ENCODE measurements at regions not wholly inside any gene's neighbourhood (a gene's known extent, or its start where the extent isn't known, plus 50 kb on each side); places are given as distances from the start of the nearest gene placed in this dataset.

DNA sequence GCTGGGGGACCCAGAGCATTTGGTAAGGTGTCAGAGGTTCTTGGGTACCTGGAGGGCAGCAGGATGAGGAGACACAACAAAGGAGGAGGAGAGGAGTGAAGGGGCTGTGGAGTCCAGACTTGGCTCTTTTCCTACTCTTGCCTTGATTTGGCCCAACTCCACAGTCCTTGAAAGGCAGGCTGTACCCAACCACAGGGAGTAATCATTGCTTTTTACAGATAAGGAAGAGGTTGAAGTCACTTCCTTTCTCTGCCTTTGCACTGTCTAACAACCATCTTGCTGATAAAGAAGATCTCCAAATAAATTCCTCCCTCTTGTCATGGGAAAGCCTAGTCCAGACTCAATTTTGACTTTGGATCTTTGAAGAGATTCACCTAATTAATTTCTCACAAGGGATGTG lies 226.8 kb upstream of the HMGA2 start (continued):
- no peak for TF ChIP-seq SMARCA5 (IDR thresholded peaks at IDR 0.05)
- TF ChIP-seq, protein P1, sequence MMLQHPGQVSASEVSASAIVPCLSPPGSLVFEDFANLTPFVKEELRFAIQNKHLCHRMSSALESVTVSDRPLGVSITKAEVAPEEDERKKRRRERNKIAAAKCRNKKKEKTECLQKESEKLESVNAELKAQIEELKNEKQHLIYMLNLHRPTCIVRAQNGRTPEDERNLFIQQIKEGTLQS (IDR thresholded peaks at IDR 0.05) = peak; percentile 9; the same call in 1 of the 2 replicates
- TF ChIP-seq, protein P1 (CRISPR knock-in tag; conservative IDR thresholded peaks at IDR 0.05) = no peak
- TF ChIP-seq, protein P2, sequence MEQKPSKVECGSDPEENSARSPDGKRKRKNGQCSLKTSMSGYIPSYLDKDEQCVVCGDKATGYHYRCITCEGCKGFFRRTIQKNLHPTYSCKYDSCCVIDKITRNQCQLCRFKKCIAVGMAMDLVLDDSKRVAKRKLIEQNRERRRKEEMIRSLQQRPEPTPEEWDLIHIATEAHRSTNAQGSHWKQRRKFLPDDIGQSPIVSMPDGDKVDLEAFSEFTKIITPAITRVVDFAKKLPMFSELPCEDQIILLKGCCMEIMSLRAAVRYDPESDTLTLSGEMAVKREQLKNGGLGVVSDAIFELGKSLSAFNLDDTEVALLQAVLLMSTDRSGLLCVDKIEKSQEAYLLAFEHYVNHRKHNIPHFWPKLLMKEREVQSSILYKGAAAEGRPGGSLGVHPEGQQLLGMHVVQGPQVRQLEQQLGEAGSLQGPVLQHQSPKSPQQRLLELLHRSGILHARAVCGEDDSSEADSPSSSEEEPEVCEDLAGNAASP (IDR thresholded peaks at IDR 0.05) = no peak
- peak; percentile 32; the same call in 1 of the 2 replicates for TF ChIP-seq CBFA2T2 (conservative IDR thresholded peaks at IDR 0.05)
- TF ChIP-seq, protein P3, sequence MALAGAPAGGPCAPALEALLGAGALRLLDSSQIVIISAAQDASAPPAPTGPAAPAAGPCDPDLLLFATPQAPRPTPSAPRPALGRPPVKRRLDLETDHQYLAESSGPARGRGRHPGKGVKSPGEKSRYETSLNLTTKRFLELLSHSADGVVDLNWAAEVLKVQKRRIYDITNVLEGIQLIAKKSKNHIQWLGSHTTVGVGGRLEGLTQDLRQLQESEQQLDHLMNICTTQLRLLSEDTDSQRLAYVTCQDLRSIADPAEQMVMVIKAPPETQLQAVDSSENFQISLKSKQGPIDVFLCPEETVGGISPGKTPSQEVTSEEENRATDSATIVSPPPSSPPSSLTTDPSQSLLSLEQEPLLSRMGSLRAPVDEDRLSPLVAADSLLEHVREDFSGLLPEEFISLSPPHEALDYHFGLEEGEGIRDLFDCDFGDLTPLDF (CRISPR knock-in tag; IDR thresholded peaks at IDR 0.05) = no peak
- TF ChIP-seq ZBTB1 (CRISPR knock-in tag; IDR thresholded peaks at IDR 0.05; ENCODE audit: borderline replicate concordance, low read depth) = no peak
- TF ChIP-seq TGIF2 (CRISPR knock-in tag; IDR thresholded peaks at IDR 0.05) = no peak
- TF ChIP-seq RNF2 (IDR thresholded peaks at IDR 0.05) = no peak
- TF ChIP-seq, protein P4, sequence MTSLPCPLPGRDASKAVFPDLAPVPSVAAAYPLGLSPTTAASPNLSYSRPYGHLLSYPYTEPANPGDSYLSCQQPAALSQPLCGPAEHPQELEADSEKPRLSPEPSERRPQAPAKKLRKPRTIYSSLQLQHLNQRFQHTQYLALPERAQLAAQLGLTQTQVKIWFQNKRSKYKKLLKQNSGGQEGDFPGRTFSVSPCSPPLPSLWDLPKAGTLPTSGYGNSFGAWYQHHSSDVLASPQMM (CRISPR knock-in tag; IDR thresholded peaks at IDR 0.05) = no peak
- no peak for TF ChIP-seq ZNF778 (CRISPR knock-in tag; IDR thresholded peaks at IDR 0.05)
- no peak for TF ChIP-seq LEF1 (IDR thresholded peaks at IDR 0.05)
- TF ChIP-seq ZNF766 (CRISPR knock-in tag; conservative IDR thresholded peaks at IDR 0.05) = peak; percentile 48; the same call in 1 of the 2 replicates
- TF ChIP-seq FOSL1 (tag; conservative IDR thresholded peaks at IDR 0.05) = peak; percentile 51; the same call in 1 of the 2 replicates
- TF ChIP-seq SLC30A9 (CRISPR knock-in tag; IDR thresholded peaks at IDR 0.05) = no peak
- TF ChIP-seq, protein P5, sequence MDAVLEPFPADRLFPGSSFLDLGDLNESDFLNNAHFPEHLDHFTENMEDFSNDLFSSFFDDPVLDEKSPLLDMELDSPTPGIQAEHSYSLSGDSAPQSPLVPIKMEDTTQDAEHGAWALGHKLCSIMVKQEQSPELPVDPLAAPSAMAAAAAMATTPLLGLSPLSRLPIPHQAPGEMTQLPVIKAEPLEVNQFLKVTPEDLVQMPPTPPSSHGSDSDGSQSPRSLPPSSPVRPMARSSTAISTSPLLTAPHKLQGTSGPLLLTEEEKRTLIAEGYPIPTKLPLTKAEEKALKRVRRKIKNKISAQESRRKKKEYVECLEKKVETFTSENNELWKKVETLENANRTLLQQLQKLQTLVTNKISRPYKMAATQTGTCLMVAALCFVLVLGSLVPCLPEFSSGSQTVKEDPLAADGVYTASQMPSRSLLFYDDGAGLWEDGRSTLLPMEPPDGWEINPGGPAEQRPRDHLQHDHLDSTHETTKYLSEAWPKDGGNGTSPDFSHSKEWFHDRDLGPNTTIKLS (IDR thresholded peaks at IDR 0.05; ENCODE audit: borderline replicate concordance, low read depth) = no peak
- no peak for TF ChIP-seq TCF3 (CRISPR knock-in tag; IDR thresholded peaks at IDR 0.05)
- no peak for TF ChIP-seq PCBP1 (IDR thresholded peaks at IDR 0.05; ENCODE audit: low read depth, low read length, poor library complexity, severe bottlenecking)
- TF ChIP-seq ATF7 (IDR thresholded peaks at IDR 0.05) = 0 out of 2 replicates have a peak, but pooled peaks have one; percentile 37
- TF ChIP-seq, protein P6, sequence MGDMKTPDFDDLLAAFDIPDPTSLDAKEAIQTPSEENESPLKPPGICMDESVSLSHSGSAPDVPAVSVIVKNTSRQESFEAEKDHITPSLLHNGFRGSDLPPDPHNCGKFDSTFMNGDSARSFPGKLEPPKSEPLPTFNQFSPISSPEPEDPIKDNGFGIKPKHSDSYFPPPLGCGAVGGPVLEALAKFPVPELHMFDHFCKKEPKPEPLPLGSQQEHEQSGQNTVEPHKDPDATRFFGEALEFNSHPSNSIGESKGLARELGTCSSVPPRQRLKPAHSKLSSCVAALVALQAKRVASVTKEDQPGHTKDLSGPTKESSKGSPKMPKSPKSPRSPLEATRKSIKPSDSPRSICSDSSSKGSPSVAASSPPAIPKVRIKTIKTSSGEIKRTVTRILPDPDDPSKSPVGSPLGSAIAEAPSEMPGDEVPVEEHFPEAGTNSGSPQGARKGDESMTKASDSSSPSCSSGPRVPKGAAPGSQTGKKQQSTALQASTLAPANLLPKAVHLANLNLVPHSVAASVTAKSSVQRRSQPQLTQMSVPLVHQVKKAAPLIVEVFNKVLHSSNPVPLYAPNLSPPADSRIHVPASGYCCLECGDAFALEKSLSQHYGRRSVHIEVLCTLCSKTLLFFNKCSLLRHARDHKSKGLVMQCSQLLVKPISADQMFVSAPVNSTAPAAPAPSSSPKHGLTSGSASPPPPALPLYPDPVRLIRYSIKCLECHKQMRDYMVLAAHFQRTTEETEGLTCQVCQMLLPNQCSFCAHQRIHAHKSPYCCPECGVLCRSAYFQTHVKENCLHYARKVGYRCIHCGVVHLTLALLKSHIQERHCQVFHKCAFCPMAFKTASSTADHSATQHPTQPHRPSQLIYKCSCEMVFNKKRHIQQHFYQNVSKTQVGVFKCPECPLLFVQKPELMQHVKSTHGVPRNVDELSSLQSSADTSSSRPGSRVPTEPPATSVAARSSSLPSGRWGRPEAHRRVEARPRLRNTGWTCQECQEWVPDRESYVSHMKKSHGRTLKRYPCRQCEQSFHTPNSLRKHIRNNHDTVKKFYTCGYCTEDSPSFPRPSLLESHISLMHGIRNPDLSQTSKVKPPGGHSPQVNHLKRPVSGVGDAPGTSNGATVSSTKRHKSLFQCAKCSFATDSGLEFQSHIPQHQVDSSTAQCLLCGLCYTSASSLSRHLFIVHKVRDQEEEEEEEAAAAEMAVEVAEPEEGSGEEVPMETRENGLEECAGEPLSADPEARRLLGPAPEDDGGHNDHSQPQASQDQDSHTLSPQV (IDR thresholded peaks at IDR 0.05) = no peak
